Esophagus squamous epithelium (tissue), 5 donors: ENCODE measurements at regions not wholly inside any gene's neighbourhood (a gene's known extent, or its start where the extent isn't known, plus 50 kb on each side); places are given as distances from the start of the nearest gene placed in this dataset.

Experiments used
- DNase-seq: peaks from one replicate; lab custom pipeline; 2025; lab: John Stamatoyannopoulos, UW
- H3K27ac ChIP-seq, 4 donors: fragments of 200-600 bp; sonication (generic); one replicate each; pipeline ENCODE4 v1.5.1; 2016 to 2019; ENCODE audit warnings: mild to moderate bottlenecking in 1 of 4
- H3K27me3 ChIP-seq, 4 donors: fragments of 200-600 bp; sonication (generic); 1 replicate in 3 of 4; 2 replicates in 1 of 4; pipeline versions ENCODE4 v1.5.1 to v1.6.0; 2017 to 2021; ENCODE audit warnings: antibody characterized with exemption in 1 of 4
- H3K36me3 ChIP-seq, 3 donors: fragments of 200-600 bp; sonication (generic); one replicate each; pipeline ENCODE4 v1.5.1; 2016 to 2019
- H3K4me1 ChIP-seq, 3 donors: fragments of 200-600 bp; sonication (generic); one replicate each; pipeline ENCODE4 v1.5.1; 2017 to 2019
- H3K4me3 ChIP-seq, 4 donors: fragments of 200-600 bp; sonication (generic); 1 replicate in 3 of 4; 2 replicates in 1 of 4; pipeline ENCODE4 v1.5.1; 2016 to 2019; ENCODE audit warnings: mild to moderate bottlenecking in 2 of 4, moderate library complexity in 1 of 4
- H3K9me3 ChIP-seq, 3 donors: fragments of 200-600 bp; sonication (generic); one replicate each; pipeline ENCODE4 v1.5.1; 2016 to 2019
- CTCF ChIP-seq, 6 experiments: fragments of 450-650 bp in 4 of 6; fragments of 200-600 bp in 2 of 6; sonication (generic) in 2 of 6; IDR thresholded peaks; one replicate each; pipeline ENCODE4 v1.5.1; 2016 to 2019; ENCODE audit warnings: antibody characterized with exemption in 6 of 6, mild to moderate bottlenecking in 4 of 6, moderate library complexity in 4 of 6
- POLR2A ChIP-seq, 4 donors: fragments of 450-650 bp; IDR thresholded peaks; one replicate each; pipeline ENCODE4 v1.6.1; 2017; ENCODE audit warnings: antibody characterized with exemption in 4 of 4, mild to moderate bottlenecking in 4 of 4, moderate library complexity in 3 of 4
- WGBS, 2 donors: methylation state at CpG; one replicate each; pipeline ENCODE4 v1.1.5; 2018; 5-methylcytosine and 5-hydroxymethylcytosine counted together
- intact Hi-C: fragments of 100-400 bp; cut with DNase I; formaldehyde crosslinking; loops from one replicate; pipeline ENCODE4 v1.15.0; 2022
- donor health status: DM: yes; HTN: yes; CAD: no.

GRCh38 chr14:85058150-85058549, 471.8 kb upstream of the FLRT2 start:
- Histone ChIP-seq H3K4me1 (no peaks in the 10 kb centered on the region), H3K36me3 (no peaks in the 10 kb centered on the region), H3K27me3 (no peaks in the 10 kb centered on the region), H3K4me3 (no peak overlapping the region), H3K9me3 (peaks cover 0 to 10% (median 7%) of the 10 kb centered on the region in 3 donors), H3K27ac (no peak overlapping the region)
- intact Hi-C loops: no loop called here
- TF ChIP-seq CTCF (IDR thresholded peaks at IDR 0.05) (no peak), POLR2A (IDR thresholded peaks at IDR 0.05) (no peak)
- DNase-seq: no peak

- Histone ChIP-seq H3K4me1 (no peaks in the 10 kb centered on the region), H3K4me3 (no peak overlapping the region), H3K36me3 (no peaks in the 10 kb centered on the region), H3K27me3 (no peaks in the 10 kb centered on the region), H3K27ac (no peak overlapping the region), H3K9me3 (no peaks in the 10 kb centered on the region)
- WGBS, 2 donors: 68 to 73% methylated on average over 5 of the region's 5 CpGs
- DNase-seq: no peak
- TF ChIP-seq POLR2A (IDR thresholded peaks at IDR 0.05): no peak
- TF ChIP-seq CTCF (IDR thresholded peaks at IDR 0.05): no peak
- intact Hi-C loops: no loop called here
Measured at GRCh38 chr14:85060121-85060520, 469.8 kb upstream of the FLRT2 start.

GRCh38 chr14:85061256-85061655, 468.7 kb upstream of the FLRT2 start:
- Histone ChIP-seq H3K9me3 (no peaks in the 10 kb centered on the region), H3K4me3 (no peak overlapping the region), H3K4me1 (no peaks in the 10 kb centered on the region), H3K36me3 (no peaks in the 10 kb centered on the region), H3K27me3 (no peaks in the 10 kb centered on the region), H3K27ac (no peak overlapping the region)
- 87 to 90% methylated on average over 4 of the region's 4 CpGs for WGBS, 2 donors
- DNase-seq: no peak
- TF ChIP-seq CTCF (IDR thresholded peaks at IDR 0.05) (no peak), POLR2A (IDR thresholded peaks at IDR 0.05) (no peak)
- intact Hi-C loops: no loop called here

- intact Hi-C loops: no loop called here
- no peaks in the 10 kb centered on the region for H3K27me3 ChIP-seq
- no peak for TF ChIP-seq POLR2A (IDR thresholded peaks at IDR 0.05)
- no peak for TF ChIP-seq CTCF (IDR thresholded peaks at IDR 0.05)
- H3K4me1 ChIP-seq: no peaks in the 10 kb centered on the region
- H3K36me3 ChIP-seq: no peaks in the 10 kb centered on the region
- 89 to 97% methylated on average over 2 of the region's 2 CpGs for WGBS, 2 donors
- DNase-seq: no peak
- no peak overlapping the region for H3K27ac ChIP-seq
- H3K4me3 ChIP-seq: no peak overlapping the region
- H3K9me3 ChIP-seq: no peaks in the 10 kb centered on the region
Measured at GRCh38 chr14:85063747-85064146, 466.2 kb upstream of the FLRT2 start.

GRCh38 chr14:85071447-85071846, 458.5 kb upstream of the FLRT2 start:
- no peak for DNase-seq
- H3K27me3 ChIP-seq: no peaks in the 10 kb centered on the region
- H3K4me1 ChIP-seq: no peaks in the 10 kb centered on the region
- 52 to 72% methylated on average over 6 of the region's 6 CpGs for WGBS, 2 donors
- no peak overlapping the region for H3K27ac ChIP-seq
- H3K9me3 ChIP-seq: no peaks in the 10 kb centered on the region
- no peak overlapping the region for H3K4me3 ChIP-seq
- TF ChIP-seq POLR2A (IDR thresholded peaks at IDR 0.05) (no peak), CTCF (IDR thresholded peaks at IDR 0.05) (no peak)
- no peaks in the 10 kb centered on the region for H3K36me3 ChIP-seq
- intact Hi-C loops: no loop called here
